COR-L47 (cell line): ENCODE measurements at regions not wholly inside any gene's neighbourhood (a gene's known extent, or its start where the extent isn't known, plus 50 kb on each side); places are given as distances from the start of the nearest gene placed in this dataset.
A peak's percentile ranks its signal among the peaks of the same experiment; 100 is the strongest.
"Not testable (repeated sequence)": the region's sequence is repeated elsewhere in the genome, so short reads cannot be mapped to it uniquely, and the experiment has no call there.

Experiments
- DNase-seq: peaks from one replicate; lab custom pipeline; 2025; lab: John Stamatoyannopoulos, UW

DNA sequence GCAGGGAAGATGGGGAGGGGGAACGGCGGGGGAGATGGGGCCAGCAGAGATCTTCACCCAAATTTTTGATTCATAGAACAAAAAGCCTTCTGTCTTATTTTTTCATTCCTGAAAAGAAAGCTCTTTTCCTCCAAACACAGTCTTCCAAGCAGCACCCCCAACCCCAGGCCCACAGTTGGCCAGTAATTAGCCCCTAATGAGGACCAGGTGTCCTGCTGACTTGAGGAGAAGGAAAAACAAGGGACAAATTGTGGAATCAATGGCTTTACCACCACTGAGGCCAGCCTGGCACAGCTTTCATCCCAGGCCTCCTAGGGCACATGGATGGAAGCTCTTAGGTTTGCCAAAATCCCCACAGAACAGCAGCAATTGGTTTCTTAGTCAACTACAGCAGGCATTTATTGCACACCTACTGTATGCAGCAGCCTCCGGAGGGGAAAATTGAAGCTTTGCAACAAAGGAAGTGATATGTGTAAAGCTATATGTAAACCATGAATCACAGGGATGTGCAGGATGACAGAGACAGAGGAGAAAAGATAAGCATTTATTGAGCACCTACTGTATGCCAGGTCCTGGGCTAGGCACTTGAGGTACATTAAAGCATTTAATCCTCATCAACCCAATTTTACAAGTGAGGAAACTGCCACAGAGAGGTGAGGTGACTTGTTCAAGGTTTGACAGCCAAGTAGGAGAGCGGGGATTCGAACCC is 199.5 kb downstream of the TBC1D2B start:
- no peak for DNase-seq

DNA sequence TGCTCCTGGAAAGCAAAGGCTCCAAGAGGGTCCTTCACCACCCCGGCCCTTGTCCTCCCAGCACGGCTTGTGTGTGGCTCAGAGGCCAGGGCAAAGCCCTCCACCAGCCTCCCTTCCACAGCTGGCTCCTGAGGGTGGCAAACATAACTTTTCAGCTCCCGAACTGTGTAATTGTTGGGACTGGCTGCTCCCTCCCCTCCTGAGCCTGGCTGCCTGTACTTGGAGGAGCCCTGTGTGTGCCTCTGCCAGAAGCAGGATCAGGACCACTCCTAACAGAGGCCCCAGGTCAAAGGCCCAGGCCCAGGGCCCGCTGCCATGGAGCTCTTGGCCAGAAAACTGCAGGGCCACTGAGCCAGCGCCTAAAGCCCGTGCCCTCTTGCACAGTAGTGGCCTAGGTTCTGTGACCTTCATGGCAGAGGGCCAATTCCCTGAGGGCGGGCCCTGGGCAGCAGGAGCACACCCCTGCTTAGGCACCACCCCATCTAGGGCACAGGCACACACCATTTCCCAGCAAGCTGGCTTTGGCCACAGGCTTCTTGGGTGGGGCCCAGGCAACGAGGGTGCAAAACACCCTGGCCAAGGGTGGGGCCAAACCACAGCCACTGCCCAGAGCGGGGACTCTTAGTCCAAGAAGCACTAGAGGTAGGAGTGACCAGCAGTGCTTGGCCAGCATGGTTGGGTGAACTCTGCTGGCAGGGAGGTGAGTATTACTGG is 201.2 kb downstream of the TBC1D2B start:
- not testable (repeated sequence) for DNase-seq

DNA sequence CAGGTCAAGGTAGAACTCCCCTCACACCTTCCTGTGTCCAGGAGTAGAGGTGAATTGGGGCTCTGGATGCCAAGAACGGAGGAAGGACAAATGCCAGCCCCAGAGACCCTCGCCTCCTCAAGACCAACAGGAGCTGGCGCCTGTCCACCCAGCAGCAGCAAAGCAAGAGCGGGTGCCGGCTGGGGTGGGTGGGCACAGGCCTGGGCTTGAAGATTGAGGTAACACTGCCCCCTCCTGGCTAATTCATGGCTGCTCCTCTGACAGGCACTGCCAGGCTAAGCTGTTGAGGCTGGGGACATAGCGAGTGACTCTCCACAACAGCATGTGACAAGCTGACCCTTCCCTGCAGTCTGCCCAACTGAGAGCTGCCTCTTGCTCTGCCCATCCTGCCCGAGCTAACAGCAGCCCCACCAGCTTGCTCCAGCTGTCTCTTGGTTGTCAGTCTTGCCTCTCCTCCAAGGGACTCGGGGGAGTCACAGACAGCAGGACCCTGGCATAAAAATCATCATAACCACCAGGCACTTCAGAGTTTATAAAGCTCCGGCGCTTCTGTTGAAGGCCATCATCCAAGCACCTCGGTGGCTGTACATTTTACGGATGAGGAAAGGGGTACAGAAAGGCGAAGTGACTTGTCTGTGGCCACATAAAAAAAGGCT is 202.3 kb downstream of the TBC1D2B start:
- DNase-seq: peak; percentile 63

DNA sequence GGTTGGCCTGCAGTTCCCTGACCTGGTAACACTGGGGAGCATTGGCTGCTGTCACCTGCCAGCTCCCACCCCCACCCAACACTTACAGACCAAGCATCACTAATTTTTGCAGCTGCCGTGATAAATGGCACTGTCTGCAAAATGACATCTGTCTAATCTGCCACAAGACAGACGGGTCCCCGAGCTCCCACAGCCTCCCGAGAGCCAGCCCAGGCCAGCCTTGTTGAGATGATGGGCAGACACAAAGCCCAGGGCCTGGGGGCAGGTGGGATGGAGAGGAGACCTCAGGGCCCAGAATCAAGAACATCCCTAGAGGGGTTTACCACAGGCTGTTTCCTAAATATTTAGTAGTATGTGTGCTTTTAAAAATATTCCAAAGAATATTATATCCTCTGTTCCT is 203.4 kb downstream of the TBC1D2B start:
- no peak for DNase-seq

DNA sequence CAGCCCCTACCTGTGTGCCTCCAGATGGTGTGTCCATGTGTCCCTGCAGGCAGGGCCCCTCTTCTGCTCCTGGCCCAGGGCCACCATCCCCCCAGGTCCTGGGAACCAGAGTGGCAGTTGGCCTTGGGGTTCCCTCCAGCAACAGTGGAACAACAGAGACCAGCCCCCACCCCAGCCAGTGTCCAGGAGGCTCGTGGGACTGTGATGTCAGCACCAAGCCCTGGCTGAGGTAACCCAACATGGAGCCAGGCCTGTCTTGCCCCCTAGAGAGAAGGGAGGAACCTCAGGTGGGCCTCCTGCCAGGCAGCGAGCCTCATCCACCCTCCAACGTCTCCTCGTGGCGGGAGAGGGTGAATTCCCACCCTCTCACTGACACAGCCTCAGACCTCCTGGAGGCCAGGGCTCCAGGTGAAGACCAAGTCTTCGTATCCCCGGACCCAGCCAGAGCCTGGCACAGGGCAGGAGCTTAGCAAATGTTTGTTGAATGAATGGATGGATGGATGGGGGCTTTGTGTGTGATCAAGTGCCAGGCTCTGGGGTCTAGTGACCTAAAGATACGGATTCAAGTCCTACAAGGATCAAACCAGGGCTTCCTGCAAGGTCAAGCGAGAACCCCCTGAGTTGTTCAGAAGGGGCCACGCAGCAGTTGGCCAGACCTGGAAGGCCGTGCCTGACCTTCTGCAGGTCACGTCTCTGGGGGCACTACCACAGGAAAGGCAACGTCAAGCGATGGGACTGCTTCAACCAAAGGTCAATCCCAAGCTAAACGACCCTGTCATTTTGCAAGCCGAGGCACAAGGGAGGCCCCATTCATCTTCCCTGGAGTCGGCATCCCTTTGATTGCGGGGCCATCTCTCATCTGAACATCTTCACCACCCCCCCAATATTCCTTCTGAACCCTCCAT is 204.7 kb downstream of the TBC1D2B start:
- not testable (repeated sequence) for DNase-seq

GRCh38 chr15:77871852-77872371 is 205.6 kb downstream of the TBC1D2B start:
- DNase-seq: no peak

- DNase-seq: peak; percentile 21
Observed at GRCh38 chr15:77870195-77871065, 207.1 kb downstream of the TBC1D2B start.

DNA sequence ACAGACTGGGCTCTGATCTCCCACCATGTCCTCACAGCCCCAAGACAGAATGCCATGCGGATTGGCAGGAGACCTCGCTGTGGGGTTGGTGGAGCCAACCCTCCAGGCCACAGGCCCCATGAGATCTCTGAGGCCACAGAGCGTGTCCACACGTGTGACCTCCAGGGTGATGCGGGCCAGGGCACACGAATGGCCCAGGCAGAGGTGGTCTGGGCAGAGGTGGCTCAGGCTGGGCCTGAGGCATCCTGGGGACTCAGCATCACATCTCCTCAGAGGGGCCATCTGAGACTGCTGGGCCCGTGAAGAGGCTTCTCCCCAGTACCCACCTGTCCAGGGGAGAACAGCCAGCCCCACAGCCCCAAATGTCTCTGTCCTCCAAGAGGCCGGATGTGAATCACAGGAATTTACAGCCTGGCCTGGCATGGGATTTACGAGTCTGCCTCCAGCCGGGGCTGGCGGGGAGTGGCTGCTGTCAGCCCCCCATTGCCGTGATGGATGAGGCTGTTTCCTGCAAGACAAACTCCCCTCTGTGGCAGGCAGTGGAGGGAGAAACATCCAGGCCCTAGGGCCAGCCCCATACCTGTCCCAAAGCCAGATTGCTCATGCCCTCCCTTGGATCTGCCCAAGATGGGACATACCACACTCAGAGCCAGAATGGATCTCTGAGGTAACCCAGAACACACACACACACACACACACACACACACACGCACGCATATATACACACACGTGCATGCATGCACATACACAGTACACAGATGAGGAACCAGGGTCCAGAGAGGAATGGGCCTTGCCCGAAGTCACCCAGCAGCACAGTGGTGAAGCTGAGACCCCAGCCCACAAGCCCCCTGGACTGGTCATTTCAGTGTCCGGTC is 208.3 kb downstream of the TBC1D2B start:
- no peak for DNase-seq

DNA sequence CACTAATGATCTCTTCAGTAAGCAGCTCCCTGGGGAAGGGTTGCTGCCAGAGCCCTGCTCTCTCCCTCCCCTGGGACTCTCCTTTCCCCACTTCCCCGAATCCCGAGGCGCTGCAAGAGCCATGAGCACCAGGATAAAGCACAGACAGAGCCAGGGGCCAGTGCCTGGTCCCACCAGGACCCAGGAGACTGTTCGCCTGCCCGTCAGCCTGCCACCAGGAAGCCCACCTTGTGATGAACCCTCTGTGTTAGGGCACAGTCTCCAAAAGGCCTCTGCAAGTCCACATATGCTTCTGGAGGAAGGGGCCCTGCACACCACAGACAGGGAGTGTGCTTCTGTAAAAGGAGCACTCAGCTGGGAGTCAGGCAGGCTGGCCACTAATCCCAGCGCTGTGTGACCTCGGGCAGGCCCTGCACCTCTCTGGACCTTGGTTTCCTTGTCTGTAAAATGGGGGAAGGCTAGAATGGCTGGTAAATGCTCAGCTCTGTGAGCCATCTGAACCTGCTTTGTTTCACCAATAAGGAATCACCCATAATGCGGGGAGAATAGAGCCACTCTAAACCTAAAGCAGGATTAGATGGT is 209.4 kb downstream of the TBC1D2B start:
- DNase-seq: not testable (repeated sequence)

- no peak for DNase-seq
Observed at GRCh38 chr15:77867266-77868047, 210.1 kb downstream of the TBC1D2B start.

GRCh38 chr15:77866596-77867125 is 210.8 kb downstream of the TBC1D2B start:
- no peak for DNase-seq

DNA sequence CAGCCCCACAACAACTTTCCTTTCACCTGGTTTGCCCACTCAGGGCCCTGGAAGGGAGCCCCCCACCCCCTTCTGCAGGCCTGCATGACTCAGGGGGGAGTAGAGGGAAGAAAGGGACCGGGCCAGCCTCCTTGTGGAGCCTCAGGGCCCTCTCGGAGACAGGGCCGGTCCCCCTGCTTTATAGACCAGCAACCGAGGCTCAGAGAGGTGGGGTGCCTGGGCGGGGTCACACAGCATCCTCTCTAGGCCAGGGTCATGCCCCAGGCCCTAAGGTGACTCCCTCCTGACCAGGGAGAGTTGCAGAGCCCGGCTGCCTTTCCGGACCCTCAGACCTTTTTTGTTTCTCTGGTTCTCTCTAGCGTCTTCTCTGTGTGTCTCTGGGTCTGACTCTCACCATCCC is 211.3 kb downstream of the TBC1D2B start:
- DNase-seq: no peak

- DNase-seq: no peak
Observed at GRCh38 chr15:77865701-77866100, 211.8 kb downstream of the TBC1D2B start.

- DNase-seq: no peak
Observed at GRCh38 chr15:77865106-77865610, 212.4 kb downstream of the TBC1D2B start.

GRCh38 chr15:77864211-77865105 is 213.1 kb downstream of the TBC1D2B start:
- no peak for DNase-seq

DNA sequence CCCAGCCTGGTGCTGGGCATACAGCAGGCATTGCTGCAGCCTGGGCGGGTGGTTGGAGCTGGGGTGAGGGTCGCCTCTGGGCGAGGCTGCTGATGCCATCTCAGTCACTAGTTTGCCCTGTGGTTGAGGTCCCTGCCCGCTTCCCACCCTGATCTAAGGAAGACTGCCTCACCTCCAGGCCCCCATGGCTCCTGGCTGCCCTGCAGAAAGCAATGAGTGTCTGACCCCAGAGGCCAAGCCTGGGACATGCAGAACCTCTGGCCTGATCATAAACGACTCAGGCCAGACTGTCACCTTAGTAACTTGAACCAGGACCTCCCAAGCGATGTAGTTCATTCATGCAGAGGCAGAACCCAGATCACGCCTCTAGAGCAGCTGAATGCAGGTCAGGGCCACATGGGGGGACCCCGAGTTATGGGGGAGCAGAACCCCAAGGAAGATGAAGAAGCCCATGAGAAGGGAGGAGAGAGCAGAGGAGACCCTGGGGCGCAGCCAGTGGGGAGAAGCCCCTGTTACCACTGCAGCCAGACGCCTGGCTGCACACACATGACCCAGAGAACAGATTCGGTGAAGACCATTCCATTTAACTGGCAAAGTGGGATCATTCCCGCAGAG is 213.9 kb downstream of the TBC1D2B start:
- DNase-seq: no peak

DNA sequence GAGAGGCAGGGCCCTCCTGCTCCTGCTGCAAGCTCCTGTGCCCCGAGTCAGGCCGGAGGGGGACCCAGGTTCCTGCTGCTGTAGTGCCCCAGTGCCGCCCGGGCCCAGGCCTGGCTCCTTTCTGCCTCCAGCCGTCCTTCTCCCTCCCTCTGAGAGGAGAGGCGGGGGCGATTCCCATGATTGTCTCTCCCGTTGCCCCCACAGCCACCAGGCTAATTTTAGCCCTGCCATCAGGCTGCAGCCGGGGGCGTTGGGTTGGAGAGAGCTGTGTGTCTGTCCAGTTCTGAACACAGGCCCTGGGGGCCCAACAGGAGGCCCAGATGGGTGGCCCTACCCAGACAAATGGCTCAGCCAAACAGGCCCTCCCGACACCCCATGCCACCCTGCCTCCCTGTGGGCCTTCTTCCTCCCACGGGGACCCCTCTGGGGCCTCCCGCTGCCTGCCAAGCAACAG is 214.8 kb downstream of the TBC1D2B start:
- no peak for DNase-seq
